NCI-H1417 treated with DMSO at 0.1 percent for 48 hours (cell line): ENCODE measurements at regions not wholly inside any gene's neighbourhood (a gene's known extent, or its start where the extent isn't known, plus 50 kb on each side); places are given as distances from the start of the nearest gene placed in this dataset.

ENCODE experiments used
- DNase-seq: peaks from one replicate; lab custom pipeline; 2025; lab: John Stamatoyannopoulos, UW

DNA sequence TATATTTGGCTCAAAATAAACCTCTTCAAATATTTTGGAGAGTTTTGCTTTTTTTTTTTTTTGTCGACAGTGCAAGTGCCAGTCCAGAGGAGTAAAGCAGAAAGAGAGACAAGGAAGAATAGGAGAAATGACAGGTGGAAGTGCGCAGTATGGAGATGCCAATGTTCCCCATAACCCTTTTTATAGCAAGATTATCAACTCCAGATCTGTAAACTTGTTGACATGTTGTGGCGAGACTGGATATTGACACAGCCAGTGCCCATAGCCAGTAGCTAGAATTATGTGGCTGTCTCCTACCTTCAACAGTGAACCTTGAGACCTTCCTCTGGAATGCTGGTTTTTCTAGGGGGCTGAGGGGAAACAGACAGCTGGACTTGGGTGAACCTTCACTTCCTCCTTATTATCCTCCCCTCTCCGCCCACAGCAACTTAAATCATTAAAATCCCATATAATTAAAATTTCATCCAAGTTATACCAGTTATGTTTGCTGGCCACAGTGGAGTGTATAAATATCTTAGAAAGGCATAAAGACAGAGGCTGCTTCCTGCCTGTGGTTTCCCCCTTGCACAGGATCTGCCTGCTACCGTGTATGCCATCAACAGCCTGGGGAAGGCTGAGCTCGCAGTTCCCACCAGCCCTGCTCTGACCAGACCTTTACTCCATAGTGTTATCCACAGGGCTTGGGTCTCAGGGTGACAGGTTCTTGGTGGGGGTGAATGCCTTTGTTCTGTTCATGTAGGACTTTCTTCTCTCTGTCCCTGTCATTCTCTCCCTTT is 112.3 kb upstream of the ANKH start:
- DNase-seq = no peak

DNA sequence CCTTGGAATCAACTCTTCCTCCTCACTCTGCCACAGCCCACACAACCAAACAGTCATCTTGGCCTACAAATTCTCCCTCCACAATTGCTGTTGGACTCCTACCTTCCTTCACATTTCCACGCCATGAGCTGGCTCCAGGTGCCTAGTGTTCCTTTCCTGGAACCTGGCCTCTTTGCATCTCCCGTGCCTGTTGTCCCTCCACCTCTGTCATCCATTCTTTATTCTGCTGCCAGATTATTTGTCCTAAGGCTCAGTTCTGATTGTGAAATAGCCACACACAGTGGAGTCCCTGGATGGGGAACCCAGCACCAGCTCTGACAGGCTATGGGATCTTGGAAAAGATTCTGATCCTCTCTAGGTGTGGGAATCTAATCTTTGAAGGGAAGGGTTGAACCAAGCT is 109.1 kb upstream of the ANKH start:
- DNase-seq = no peak

DNA sequence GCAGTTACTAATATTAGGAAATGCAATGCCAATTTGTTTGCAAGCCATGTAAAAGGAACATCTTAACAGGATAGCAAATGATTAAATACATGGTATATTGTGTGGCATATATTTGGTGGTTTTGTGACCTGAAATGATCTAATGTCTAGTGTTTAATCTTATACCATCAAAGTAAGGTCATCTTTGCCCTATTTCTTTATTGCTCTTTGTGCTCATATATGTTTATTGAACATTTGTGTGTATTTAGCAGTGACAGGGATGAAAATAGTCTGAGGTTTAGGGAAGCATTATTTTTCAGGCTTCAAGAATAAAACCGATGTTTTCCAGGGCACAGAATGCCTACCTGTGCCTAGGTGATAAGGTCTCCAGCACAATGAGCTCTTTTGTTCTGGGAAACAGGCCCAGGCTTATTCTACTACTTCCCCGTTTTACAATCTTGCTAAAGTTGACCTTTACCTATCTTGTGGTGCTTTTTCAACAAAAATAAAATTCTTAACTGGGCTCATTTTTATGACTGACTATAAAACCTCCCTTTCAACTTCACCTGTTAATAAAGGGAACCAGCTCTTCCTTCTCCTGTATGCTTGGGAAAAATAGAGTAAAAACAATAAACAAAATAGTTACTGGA is 105.6 kb upstream of the ANKH start:
- no peak for DNase-seq

DNA sequence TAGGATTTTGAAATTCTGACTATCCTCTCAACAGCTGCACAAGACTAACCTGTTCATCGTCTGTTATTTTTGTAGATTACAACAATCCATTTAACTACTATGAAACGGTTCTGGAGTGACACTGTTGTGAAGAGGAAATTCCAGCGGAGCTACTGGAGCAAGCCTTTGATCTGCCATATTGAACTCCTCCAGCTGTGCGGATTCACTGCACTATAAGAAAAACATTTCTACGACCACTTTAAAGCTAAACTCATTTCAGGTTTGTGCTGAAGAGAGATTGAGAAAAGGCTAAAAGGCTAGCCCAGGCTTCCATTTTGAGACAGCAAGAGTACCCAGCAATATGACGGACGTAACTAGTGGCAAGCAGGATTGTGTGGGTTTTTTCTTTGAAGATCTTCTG is 104.9 kb upstream of the ANKH start:
- DNase-seq = no peak

DNA sequence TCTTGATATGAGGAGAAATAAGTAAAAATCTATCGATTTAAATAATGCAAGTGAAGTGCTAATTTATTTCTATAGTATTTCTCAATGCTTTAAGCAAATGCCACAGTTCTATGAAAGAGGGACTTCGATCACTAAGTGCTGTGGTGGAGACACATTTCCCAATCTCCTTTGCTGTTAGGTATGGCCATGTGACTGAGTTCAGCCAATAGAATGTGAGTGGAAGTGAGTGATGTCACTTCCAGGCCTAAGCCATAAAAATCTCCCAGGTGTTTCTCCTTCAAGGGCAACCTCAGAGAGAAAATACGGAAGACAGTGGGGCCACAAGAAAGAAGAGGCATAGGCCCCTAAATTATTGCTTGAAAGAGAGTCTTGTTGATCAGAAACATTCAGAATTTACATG is 100.3 kb upstream of the ANKH start:
- DNase-seq = no peak

DNA sequence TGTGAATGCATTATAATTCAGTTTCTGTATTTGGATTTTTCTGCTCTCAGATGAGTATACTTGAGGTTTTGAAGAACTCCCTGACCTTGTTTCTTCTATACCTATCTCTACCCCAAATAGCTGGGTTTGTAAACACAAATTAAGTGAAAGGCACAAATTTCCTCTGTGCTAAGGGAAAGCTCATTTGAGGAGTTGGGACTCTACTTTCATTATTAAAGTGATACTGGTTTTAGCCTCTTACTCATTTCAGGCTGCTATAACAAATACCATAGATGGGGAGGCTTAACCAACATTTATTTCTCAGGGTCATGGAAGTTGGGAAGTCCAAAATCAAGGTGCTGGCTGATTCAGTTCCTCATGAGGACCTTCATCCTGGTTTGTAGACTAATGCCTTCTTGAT is 97.2 kb upstream of the ANKH start:
- DNase-seq = no peak

DNA sequence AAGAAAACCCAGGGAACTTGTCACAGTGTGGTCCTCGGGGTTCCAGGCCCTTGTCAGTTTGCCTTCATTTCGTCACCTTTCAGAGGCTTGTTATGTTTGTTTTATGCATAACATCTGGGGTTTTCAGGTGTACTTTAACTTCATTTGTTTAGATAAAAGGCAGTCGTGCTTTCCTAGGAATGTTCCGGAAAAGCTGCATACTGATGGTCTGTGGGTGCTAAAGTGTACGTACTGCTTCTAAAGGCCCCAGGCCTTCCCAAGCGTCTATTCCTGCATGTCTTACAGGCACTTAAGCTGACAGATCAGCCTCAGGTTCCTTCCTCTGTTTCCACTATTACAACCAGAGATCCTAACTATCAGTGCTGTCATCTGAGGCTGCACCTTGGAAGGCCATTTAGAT is 95.6 kb upstream of the ANKH start:
- DNase-seq = no peak

DNA sequence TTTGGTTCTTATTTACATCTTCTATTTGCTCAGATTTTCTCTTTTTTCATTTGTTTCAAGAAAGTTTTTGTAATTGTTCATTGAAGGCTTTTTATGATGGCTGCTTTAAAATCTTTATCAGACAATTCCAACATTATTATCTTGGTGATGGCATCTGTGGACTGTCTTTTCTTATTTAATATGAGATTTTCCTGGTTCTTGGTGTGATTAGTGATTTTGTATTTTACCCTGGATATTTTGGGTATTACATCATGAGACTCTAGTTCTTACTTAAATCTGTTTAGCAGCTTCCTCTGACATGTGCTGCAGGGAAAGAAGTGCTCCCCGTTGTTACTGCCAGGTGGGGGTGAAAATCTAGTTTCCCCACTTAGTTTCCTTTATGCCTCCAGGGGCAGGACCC is 94.2 kb upstream of the ANKH start:
- DNase-seq = no peak

DNA sequence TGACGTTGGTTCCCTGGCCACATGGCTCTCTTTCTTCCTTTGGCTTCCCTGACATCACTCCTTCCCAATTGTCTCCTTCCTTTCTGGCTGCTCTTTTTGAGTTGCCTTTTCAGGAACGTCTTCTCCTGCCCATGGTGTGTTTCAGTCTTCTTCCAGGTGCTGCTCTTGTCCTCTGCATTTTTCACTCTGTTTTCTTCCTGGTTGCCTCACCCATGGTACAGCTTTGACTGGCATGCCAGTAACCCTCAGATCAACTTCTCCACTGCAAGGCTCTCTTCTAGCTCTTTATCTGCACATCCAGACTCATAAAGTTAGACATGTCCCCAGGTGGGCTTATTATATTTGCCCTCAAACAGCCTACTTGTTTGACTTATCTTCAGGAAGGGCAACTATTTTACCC is 91.0 kb upstream of the ANKH start:
- no peak for DNase-seq

DNA sequence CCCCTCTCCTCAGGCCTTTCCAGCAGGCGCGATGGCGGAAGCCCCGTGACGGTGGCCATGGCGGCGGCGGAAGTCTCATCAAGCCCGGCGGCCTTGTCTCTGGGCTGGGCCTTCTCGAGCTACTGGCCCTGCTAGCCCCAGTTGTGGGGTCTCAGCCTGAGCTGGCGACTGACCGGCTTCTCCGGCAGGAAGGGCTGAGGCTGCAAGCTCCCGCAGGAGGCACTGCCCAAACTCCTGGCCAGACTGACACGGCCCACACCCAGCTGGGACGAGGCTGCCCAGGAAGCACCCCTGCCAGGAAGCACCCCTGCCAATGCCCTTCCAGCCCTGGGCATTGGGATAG is 88.5 kb upstream of the ANKH start:
- no peak for DNase-seq

DNA sequence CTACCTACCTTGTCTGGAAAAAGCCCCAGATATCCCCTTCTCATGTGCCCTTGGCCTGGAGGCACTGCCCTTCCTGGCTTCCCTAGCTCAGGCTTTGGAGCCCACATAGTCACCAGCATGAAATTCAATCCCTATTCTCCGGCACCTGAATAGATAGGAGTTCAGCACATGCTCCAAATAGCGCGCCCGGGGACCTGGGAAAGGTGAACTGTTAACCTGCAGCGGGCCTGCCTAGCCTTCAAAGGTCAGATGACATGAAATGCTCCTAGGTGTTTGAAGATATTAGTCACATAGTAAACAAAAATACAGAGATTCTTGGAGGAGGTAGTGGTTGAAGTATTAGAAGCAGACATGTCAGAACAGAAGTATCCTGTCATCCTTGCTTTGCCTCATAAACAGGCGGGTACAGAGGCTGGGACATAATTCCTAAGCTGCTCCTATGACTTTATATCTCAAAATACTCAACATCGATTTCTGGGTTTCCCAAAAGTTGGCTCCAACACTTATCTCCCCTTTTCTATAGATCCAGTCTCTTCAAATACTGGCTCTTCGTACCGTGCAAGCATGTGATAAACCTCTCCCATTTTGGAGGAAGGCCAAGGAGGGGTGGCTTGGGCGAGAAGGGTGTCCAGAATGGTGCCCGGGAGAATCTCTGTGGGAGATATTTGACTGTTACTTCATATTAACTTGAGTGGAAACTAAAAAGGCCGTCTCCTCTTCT is 88.0 kb upstream of the ANKH start:
- DNase-seq = no peak

DNA sequence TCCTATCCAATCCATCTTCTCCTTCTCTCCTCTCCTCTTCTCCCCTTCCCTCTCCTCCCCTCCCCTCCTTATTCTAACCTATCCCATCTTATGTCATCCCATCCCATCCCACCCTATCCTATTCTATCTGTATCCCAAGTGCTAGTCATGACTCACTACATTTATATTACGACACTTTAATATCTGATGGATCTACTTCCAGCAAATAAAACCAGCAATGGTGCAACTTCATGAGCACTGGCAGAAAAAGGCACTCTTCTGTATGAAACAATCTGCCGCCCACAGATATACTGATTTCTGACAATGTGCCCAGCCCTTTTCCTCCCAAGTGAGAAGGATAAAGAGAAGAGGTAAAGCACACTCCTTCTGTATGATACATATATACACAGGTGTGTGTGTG is 86.6 kb upstream of the ANKH start:
- DNase-seq = no peak

DNA sequence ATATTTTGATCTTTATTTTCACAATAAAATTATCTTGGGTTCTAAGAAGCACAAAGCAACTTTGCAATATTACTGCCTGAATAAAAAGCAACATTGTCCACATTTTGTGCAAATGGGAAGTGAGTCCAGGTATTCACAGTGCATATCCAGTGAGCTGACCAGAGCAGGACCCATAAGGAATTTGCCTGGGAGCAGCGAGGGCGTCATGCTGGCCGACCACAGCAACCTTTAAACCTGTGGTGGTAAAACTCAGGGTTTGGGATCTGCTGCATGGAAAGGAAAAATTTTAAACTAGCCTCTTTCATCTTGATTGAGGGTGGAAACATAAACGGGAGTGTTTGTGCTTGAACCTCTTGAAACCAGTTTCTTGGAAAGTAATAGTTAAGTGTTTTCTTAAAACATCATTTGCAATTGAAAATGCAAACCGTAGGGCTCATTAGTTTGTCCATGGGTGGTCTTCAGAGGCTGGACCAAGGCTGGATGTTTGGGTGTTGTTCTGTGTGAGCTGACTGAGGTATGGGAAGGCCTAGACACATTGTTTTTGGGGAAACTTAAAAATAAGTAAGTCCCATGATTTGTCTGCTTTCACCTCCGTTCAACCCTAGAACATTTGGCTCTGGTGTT is 85.0 kb upstream of the ANKH start:
- DNase-seq = no peak

DNA sequence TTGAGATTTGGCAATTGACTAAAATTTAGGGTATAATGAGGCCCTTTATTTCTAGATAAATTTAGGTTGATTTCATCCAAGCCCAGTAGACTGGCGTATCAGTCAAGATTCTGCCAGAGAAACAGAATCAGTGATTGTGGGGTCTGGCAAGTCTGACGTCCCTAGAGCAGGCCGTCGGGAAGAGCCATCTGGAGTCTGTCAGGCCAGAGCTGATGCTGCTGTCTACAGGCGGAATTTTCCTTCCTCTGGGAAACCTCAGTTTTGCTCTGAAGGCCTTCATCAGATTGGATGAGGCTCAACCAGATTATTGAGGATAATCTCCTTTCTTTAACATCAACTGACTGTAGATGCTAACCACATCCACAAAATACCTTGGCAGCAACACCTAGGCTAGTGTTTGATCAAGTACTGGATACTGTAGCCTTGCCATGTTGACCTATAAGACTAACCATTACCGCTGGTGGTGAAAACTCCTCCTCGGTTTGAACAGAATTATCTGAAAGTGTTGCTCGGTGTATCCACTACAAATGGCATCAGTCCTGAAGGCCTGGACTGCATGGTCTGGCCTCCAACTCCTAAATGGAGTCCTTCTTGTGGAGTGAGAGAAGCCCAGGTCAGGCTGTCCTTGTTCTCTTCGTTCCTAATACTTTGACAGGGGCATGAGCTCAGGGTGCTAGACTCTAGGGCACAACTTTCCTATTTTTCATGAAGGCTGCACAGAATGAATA is 83.2 kb upstream of the ANKH start:
- no peak for DNase-seq

DNA sequence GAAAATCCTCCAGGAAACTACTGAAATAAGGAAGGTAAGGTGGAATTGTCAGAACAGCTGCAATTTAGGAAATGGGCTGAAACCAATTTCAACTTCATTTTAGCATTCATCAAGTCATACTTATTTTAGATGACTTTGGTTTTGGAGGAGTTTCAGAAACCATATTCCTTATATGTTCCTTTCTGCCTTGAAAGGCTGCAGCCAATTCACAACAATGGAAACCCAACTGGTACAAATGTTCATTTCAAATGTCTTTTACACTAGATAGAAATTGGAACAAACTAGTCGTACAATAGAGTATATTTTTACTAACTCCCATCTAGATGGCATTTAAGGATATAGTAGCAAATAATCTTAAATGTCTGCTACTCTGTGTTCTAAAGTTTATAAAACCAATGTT is 82.6 kb upstream of the ANKH start:
- no peak for DNase-seq

DNA sequence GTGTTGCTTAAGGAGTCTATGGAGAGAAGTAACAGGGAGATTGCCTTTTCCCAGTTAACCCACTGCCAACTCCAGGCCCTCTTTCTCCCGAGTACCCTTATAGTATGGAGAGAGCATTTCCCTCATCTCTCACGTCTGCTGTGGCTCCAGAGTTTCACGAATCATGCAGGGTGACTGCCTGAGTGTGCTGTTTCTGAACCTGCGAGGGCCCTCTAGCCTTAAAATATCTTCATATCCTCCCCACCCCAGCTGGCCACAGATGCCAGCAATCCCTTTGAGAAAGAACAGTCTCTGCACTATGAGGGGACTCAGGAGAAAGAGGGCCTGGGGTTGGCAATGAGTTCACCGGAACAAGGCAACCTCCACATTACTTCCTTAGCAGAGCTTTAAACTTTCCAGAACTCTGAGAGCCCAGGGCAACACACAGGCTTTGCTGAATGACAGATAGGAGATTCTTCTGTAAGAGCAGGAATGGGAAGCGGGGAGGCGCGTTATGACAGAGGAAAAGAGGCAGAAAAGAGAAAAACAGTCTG is 81.6 kb upstream of the ANKH start:
- no peak for DNase-seq

DNA sequence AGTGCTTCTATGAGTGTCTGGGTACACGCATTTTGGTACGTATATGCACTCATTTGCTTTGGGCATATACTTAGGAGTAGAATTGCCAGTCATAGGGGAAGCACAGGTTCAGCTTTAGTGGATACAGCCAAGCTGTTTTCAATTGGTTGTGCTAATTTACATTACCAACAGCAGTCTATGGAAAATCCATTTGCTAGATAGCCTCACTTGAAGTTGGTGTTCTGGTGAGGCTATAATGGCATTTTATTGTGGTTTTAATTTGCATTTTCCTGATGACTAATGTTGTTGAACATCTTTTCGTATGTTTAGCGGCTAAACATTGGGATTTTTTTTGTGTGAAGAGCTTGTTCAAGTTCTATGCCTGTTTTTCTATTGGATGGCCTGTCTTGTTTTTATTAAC is 76.8 kb upstream of the ANKH start:
- DNase-seq = no peak

DNA sequence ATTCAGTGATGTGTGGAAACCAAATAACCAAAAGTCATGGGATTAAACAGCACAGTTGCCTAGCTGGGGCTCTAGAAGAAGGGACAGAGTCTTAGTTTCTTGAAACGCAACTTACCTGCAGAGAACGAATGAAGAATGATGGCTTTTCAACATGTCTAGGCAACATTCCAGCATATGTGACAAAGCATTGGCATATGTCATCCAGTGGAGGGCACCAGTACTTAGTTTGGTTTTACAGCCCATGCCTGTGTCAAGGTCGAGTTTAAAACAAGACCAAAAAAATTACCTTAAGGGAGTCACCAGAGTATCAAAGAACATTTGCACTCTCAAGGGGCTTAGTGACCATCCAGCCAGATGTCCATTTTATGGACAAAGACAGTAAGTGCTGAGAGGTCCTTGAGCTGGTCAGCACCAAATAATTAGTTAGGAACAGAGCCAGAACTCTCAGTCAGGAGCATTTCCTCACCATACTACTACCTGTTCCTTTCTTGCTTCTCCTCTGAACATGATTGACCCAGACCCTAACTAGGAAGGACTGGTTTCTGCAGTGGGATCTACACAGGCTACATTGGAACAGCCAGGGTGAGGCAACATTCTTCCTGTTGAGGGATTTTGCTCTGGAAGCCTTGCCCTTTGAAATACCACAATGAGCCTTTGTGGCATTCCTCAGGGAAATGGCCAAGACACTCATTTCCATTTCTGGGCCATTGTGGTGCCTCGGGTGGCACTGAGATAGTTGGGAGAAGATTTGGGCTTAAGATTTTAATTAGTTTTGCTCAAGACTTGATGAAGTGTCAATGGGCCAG is 75.4 kb upstream of the ANKH start:
- no peak for DNase-seq

DNA sequence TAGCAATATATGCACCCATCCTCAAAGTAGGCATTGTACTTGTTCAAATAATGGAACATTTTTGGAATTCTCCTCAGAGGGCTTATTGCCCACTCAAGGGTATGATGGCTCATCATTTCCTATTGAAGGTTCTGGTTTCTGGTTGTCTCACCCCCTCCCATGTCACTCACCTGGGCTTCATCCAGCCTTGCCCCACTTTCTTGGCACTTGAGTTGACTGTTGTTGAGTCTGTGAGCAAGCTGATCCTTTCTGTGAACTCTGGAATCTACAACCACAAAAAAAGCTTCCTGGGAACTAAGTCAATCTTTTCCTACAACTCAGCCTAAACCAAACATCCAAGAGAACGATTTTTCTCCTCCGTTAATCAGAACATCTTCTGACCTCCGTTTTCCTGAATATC is 73.9 kb upstream of the ANKH start:
- no peak for DNase-seq

DNA sequence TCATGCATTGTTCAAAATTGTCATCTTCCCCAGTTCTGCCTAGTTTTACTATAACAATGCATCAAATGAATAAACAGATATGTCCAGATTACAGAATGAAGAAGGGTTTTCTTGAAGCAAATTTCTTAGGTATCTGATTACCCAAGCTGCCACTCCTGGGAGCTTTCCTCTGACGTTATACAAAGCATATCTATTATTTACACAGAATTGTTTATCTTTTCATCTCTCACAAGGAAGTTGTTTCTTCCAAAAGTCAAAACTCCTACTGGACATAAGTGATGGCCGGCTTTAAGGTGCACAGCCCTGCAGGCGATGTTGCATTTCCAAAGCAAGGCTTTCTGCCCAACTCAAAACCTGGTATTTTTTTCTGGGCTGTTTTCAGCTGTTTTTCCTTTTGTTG is 73.4 kb upstream of the ANKH start:
- no peak for DNase-seq

DNA sequence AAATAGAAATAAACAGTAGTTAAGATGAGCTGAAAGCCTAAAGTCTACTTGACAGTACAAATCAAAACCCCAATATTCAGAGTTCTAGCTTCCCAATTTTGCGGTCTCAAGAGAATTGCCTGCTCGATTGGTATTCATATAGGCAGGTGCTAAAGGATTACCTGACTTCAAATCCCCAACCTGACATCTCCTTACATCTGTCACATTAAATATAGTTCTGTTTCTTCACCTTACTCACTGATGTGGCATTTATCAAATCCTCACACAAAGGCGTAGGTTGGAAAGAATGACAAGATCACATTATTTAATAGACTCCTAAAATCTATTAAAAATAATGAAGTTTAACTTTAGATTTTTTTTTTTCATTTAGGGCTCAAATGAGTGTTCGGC is 72.8 kb upstream of the ANKH start:
- DNase-seq = no peak
